ENCODE measurements at regions not wholly inside any gene's neighbourhood (a gene's known extent, or its start where the extent isn't known, plus 50 kb on each side); places are given as distances from the start of the nearest gene placed in this dataset.

DNA sequence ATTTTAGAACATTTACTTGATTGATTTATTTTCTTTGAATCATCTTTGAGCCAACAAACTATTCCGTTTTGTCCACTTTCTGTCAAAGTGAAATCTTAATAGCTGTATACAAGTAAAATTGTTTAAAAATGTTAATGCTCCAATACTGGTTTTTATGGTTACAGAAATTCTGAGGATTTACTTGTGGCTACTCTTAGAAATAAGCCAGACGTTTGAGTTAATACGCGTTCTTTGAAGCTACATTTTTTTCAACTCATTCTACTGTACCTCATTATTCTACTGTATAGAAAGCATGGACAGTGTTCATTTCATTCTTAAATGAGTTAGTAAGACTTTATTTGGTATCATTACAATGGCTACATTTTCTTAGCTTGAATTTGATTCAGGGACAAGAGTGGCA is 996.2 kb upstream of the FLRT2 start:
- intact Hi-C loops (cut with micrococcal nuclease): no loop called here
- Histone ChIP-seq H3K4me2 (ENCODE audit: insufficient read depth, low read length) (no peak overlapping the region), H4K20me1 (replicated peaks; ENCODE audit: control insufficient read depth, extremely low read depth, insufficient read depth, low read length) (no peaks in the 10 kb centered on the region), H3K9ac (replicated peaks; ENCODE audit: extremely low read depth, insufficient read depth, low read length) (no peak overlapping the region), H2AFZ (ENCODE audit: low read depth, low read length) (no peak overlapping the region), H3K9me3 (replicated peaks; ENCODE audit: control insufficient read depth, insufficient read depth, low read length) (no peaks in the 10 kb centered on the region), H3K79me2 (ENCODE audit: control insufficient read depth, insufficient read depth, low read length) (no peaks in the 10 kb centered on the region), H3K4me3 (replicated peaks in 1 of 3; ENCODE audit: insufficient read depth in 1 of 3, low read depth in 1 of 3, low read length in 3 of 3) (no peak overlapping the region), H3K27me3 (ENCODE audit: control insufficient read depth in 2 of 2, insufficient read depth in 2 of 2, low read length in 2 of 2) (no peaks in the 10 kb centered on the region), H3K9me1 (replicated peaks; ENCODE audit: control insufficient read depth, extremely low read depth, insufficient read depth, low read length) (no peaks in the 10 kb centered on the region), H3K4me1 (ENCODE audit: control insufficient read depth, extremely low read depth, insufficient read depth, low read length) (no peaks in the 10 kb centered on the region), H3K36me3 (ENCODE audit: control insufficient read depth in 2 of 2, extremely low read depth in 1 of 2, insufficient read depth in 2 of 2, low read length in 2 of 2) (no peaks in the 10 kb centered on the region), H3K27ac (ENCODE audit: insufficient read depth, low read depth, low read length) (no peak overlapping the region)
- BruUV-seq (replicated peaks): no TSS peak
- TF ChIP-seq GATA2 (IDR thresholded peaks at IDR 0.05; ENCODE audit: insufficient read depth, insufficient read length, low read depth, low read length) (no peak), POLR2A (IDR thresholded peaks at IDR 0.05; ENCODE audit: low read depth, low read length) (no peak), JUN (IDR thresholded peaks at IDR 0.05; ENCODE audit: borderline replicate concordance, insufficient read depth, insufficient read length, low read depth) (no peak), MAX (IDR thresholded peaks at IDR 0.05; ENCODE audit: insufficient read depth, insufficient read length) (no peak)
- TF ChIP-seq, protein P1, sequence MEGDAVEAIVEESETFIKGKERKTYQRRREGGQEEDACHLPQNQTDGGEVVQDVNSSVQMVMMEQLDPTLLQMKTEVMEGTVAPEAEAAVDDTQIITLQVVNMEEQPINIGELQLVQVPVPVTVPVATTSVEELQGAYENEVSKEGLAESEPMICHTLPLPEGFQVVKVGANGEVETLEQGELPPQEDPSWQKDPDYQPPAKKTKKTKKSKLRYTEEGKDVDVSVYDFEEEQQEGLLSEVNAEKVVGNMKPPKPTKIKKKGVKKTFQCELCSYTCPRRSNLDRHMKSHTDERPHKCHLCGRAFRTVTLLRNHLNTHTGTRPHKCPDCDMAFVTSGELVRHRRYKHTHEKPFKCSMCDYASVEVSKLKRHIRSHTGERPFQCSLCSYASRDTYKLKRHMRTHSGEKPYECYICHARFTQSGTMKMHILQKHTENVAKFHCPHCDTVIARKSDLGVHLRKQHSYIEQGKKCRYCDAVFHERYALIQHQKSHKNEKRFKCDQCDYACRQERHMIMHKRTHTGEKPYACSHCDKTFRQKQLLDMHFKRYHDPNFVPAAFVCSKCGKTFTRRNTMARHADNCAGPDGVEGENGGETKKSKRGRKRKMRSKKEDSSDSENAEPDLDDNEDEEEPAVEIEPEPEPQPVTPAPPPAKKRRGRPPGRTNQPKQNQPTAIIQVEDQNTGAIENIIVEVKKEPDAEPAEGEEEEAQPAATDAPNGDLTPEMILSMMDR (IDR thresholded peaks at IDR 0.05; ENCODE audit: extremely low read depth in 1 of 2, insufficient read depth in 1 of 2, low read depth in 1 of 2, low read length in 2 of 2): no peak
- dilution Hi-C loops (cut with MboI; ENCODE audit: extremely low pct_ligation_motif_present, low sequenced_read_pairs): no loop called here
- no peak for DNase-seq (ENCODE audit: low read depth, low spot score)
- ChIA-PET CTCF (interaction anchor here (0.6 to 1.6 kb wide), 2 partner anchors 9 to 136 kb away, joined by 3 to 6 read pairs; no protein-coding TSS in a partner anchor), POLR2A (no interaction called here)
- no peak for FAIRE-seq

- no peaks in the 10 kb centered on the region for H3K9me1 ChIP-seq (replicated peaks; ENCODE audit: control insufficient read depth, extremely low read depth, insufficient read depth, low read length)
- TF ChIP-seq POLR2A (IDR thresholded peaks at IDR 0.05; ENCODE audit: low read depth, low read length) (no peak), EZH2 (IDR thresholded peaks at IDR 0.05; ENCODE audit: borderline replicate concordance, low read depth, low read length, severe bottlenecking) (no peak), MAX (IDR thresholded peaks at IDR 0.05; ENCODE audit: insufficient read depth, insufficient read length) (no peak), GATA2 (IDR thresholded peaks at IDR 0.05; ENCODE audit: insufficient read depth, insufficient read length, low read depth, low read length) (no peak), JUN (IDR thresholded peaks at IDR 0.05; ENCODE audit: borderline replicate concordance, insufficient read depth, insufficient read length, low read depth) (no peak), POLR2AphosphoS5 (IDR thresholded peaks at IDR 0.05; ENCODE audit: insufficient read depth, low read depth, low read length) (no peak), MYC (IDR thresholded peaks at IDR 0.05; ENCODE audit: low read depth, low read length) (no peak), FOS (IDR thresholded peaks at IDR 0.05; ENCODE audit: borderline replicate concordance, insufficient read depth, low read length) (no peak)
- TF ChIP-seq, protein P1 (IDR thresholded peaks at IDR 0.05; ENCODE audit: extremely low read depth in 1 of 2, insufficient read depth in 1 of 2, low read depth in 1 of 2, low read length in 2 of 2): no peak
- ChIA-PET CTCF (no interaction called here), POLR2A (no interaction called here)
- no peaks in the 10 kb centered on the region for H4K20me1 ChIP-seq (replicated peaks; ENCODE audit: control insufficient read depth, extremely low read depth, insufficient read depth, low read length)
- FAIRE-seq (no peak), DNase-seq (ENCODE audit: low read depth, low spot score) (no peak)
- intact Hi-C loops (cut with micrococcal nuclease) (no loop called here), dilution Hi-C loops (cut with MboI; ENCODE audit: extremely low pct_ligation_motif_present, low sequenced_read_pairs) (no loop called here)
- H3K9ac ChIP-seq (replicated peaks; ENCODE audit: extremely low read depth, insufficient read depth, low read length): no peak overlapping the region
- no peaks in the 10 kb centered on the region for H3K36me3 ChIP-seq (ENCODE audit: control insufficient read depth in 2 of 2, extremely low read depth in 1 of 2, insufficient read depth in 2 of 2, low read length in 2 of 2)
- H3K4me3 ChIP-seq (replicated peaks in 1 of 3; ENCODE audit: insufficient read depth in 1 of 3, low read depth in 1 of 3, low read length in 3 of 3): no peak overlapping the region
- H3K79me2 ChIP-seq (ENCODE audit: control insufficient read depth, insufficient read depth, low read length): no peaks in the 10 kb centered on the region
- H3K9me3 ChIP-seq (replicated peaks; ENCODE audit: control insufficient read depth, insufficient read depth, low read length): no peaks in the 10 kb centered on the region
- no peak overlapping the region for H3K4me2 ChIP-seq (ENCODE audit: insufficient read depth, low read length)
- no TSS peak for BruUV-seq (replicated peaks)
- no peak overlapping the region for H3K27ac ChIP-seq (ENCODE audit: insufficient read depth, low read depth, low read length)
- H2AFZ ChIP-seq (ENCODE audit: low read depth, low read length): no peak overlapping the region
- H3K27me3 ChIP-seq (ENCODE audit: control insufficient read depth in 2 of 2, insufficient read depth in 2 of 2, low read length in 2 of 2): no peaks in the 10 kb centered on the region
- no peaks in the 10 kb centered on the region for H3K4me1 ChIP-seq (ENCODE audit: control insufficient read depth, extremely low read depth, insufficient read depth, low read length)
These were observed 994.5 kb upstream of the FLRT2 start for GRCh38 chr14:84535484-84535883.
